ENCODE measurements at regions not wholly inside any gene's neighbourhood (a gene's known extent, or its start where the extent isn't known, plus 50 kb on each side); places are given as distances from the start of the nearest gene placed in this dataset.

DNA sequence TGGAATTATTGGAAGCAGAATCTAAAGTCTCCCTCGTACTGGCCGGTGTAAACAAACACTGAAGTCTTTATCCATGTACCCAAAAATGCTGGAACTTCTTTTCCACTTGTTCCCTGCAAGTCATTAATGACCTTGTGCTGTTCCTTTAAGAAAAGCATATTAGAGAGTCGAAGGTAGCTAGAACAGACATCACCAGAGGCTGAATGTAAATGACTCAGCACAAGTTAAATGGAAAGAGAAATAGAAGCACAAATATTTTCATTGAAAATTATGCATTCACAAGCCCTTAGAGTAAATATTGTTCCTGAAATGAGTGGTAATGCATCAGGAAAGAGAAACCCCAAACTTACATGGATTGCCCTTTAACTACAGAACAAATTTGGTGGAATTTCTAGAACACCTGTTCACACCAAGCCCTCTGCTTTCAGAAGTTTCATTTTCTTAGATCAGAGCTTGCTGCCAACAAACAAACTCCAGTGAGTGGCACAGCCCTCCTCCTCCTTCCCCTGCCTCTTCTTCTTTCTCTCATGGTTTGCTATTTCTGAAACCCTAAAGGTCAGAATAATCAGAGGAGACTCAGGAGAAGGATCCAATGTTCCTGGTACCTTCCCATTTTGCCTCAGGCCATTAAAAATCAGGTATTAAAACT lies 264.3 kb downstream of the TXNL1 start:
- DNase-seq: no peak

DNA sequence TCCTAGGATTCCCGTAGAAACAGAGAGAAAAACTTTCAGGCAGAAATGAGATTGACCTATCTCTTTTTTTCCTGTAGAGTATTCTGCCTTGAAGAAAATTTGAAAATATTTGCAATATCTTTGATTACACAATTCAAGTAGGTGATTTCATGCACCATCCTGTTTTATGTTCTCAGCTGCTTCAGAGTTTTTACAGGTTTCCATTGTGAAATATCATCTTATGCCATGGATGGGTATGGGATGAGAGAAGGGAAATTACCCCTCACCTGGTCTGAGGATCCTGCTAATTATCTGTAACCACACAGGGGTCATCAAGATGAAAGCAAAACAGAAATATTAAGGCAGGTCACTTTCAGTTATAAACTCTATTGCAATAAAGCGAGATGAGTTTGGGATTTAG lies 264.8 kb downstream of the TXNL1 start:
- no peak for DNase-seq

GRCh38 chr18:56368066-56368465 lies 270.3 kb downstream of the TXNL1 start:
- DNase-seq: no peak

DNA sequence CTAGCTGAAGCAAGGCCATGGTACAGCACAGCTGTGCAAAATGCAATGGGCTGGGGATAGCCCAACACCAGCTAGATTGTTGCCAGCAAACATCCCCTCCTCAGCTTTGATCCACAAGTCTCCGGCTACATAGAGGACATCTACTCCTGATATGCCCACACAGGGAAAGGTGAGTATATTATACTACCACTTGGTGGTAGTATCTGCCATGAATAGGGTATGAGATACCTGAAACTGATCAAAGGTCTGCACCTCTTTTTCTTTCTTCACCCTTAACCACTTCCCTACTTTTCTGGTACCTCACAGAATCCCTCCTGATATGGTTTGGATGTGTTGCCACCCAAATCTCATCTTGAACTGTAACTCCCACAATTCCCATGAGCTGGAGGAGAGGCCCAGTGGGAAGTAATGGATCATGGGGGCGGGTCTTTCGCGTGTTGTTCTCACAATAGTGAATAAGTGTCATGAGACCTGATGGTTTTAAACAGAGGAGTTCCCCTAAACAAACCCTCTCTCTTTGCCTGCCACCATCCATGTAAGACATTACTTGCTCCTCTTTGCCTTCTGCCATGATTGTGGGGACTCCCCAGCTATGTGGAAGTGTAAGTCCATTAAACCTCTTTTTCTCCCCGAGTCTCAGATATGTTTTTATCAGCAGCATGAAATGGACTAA lies 279.6 kb downstream of the TXNL1 start:
- DNase-seq: no peak

DNA sequence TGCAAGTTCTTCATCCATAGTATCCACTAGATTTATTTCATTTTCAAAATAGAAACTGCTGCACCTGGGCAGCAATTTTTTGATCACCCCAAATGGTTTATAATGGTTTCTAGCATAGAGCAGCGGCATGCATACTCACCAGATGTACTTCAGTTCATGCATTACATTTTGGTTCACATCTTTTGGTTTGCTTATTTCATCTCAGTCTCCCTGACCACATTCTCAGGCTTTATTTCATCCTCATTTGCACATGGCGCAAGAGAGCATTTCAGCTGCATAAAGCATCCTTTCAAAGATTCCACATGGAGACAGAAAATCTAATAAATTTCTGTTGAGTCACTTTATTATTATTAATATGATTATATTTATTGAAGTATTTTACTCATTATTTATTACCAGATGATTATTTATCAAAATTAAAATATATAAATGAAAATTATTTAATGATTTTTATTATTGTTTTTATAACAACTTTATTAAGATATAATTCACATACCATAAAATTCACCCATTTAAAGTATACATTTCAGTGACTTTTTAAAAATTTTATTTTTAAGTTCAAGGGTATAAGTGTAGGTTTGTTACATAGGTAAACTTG lies 284.6 kb downstream of the TXNL1 start:
- DNase-seq: no peak

DNA sequence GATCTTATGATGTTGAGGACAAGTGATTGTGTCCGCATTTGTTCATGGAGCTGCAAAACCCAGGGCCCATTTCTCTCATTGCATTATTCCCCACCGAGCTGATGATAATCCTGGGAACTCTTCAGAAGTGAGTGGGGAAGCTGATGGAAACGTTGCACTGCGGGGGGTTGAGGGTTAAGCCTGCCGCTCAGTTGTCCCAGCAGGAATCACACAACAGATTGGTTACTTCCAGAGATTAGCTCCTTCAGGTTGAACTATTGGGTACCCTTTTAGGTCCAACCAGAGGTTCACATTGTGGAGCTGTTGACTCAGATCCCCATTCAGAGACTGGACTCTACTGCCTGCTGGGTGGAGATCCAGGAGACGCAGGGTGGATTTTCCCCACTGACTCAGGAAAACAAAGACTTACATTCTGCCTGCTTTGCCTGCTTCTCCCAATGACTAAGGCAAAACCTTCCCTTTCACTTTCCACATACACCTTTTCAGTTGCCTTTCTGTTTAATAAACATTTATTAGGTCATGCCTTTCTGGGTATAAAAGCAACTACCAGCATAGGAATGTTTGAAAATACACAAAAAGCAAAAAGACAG lies 286.4 kb downstream of the TXNL1 start:
- no peak for DNase-seq

DNA sequence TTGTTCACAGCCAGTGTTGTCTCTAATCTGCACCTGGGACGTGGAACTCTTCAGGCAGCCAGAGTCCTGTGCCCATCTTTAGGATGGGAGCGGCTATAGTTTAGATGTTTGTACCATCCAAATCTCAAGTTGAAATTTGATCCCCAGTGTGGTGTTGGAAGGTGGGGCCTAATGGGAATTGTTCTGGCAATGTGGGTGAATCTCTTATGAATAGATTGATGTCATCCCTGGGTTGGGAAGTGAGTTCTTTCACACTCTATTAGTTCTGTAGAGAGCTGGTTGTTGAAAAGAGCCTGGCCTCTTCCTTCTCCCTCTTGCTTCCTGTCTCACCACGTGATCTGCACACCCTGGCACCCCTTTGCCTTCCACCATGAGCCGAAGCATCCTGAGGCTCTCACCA lies 300.9 kb downstream of the TXNL1 start:
- DNase-seq: no peak

DNA sequence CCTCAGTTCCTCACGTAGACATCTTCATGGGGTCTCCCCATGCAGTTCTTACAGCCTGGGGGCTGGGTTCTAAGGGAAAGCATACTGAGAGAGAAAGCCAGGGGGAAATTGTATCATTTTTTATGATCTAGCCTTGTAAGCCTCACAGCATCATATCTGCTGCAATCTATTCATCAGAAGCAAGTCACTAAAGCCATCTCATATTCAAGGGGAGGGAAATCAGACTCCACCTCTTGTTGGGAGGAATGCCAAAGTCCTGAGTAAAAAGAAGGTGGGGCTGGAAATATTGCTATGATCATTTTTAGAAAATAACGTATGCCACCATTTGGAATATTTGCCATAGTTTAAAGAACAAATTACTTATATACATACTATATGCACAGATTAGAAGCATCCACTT lies 304.6 kb downstream of the TXNL1 start:
- DNase-seq: no peak

DNA sequence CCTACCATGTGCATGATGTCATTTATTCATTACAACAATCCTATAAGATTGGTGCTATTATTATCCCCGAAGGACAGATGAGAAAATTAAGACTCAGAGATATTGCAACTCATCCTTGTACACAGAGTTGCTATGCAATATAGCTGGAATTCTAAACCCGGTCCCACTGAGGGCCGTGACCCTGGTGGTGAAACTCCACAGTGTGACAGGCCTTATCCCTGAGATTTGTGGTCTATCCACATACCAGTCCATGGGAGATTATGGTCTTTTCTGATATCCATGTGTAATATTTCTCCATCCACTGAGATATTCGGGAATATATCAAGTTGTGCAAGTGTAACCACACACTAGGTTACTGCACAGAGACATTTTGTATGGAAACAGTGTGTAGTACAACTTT lies 305.2 kb downstream of the TXNL1 start:
- no peak for DNase-seq

DNA sequence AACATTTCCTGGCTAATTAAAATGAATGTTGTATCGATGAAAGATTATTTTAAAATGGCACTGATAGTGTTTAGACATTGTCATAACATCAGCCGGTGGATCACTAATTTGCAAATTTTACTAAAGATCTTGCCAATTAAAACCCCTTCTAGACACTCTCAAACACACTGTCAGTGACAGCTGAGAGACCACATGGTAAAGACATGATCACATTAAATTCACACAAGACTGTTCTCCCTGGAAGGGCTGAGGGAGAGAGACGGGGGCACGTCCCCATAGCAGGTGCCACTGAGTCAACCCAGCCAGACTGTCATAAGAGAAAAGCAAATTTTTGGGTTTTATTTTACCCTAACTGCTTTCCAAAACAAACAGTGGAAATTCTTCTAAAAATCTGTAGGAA lies 306.0 kb downstream of the TXNL1 start:
- no peak for DNase-seq

GRCh38 chr18:56330366-56331110 lies 307.9 kb downstream of the TXNL1 start:
- DNase-seq: no peak

DNA sequence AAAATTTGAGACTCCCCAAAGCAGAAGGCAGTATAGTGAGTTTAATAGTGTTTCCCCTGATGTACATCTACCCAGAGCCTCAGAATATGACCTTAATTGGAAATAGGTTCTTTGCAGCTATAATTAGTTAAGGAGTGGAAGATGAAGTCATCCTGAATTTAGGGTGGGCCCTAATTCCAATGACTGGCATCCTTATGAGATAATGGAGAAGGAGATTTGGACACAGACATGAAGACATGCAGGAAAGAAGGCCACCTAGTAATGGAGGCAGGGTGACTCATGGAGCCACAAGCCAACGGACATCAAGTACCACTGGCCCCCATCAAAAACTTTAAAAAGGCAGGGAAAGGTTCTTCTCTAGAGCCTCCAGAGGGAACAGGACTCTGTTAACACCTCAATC lies 308.9 kb downstream of the TXNL1 start:
- DNase-seq: no peak

DNA sequence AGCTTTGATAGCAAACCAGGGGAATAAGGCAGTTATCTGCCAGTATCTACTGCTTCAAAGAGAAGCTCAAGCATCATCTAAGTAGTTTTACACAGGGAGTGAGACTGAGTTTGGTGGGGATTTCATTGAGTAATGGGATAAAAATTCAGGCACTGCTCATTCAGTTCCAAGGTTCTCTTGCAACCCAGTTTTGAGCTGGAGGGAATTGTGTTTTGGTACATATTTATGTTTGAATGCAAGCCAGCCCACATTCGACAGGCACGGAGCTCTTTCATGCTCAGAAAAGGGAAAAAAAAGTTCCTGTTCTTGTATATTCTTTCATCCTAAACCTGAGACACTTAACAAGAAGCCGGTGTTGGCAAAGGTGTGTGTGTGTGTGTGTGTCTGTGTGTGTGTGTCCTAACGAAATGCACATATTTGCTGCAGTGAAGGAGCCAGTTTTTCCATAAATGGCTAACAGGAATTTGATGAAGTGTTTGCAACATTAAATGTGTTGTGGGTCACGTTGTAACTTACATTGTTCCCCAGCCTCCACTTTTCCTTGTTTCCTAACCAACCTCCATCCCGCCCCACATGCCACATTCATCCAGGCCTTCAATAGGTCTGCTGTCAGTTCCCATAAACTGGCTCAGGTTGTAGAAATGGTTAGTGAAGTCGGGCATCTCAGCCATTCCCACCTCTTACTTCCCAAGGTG lies 311.1 kb downstream of the TXNL1 start:
- DNase-seq: no peak

- DNase-seq: no peak
Observed at GRCh38 chr18:56326336-56327072, 311.9 kb downstream of the TXNL1 start.

GRCh38 chr18:56323673-56324072 lies 314.7 kb downstream of the TXNL1 start:
- DNase-seq: no peak

DNA sequence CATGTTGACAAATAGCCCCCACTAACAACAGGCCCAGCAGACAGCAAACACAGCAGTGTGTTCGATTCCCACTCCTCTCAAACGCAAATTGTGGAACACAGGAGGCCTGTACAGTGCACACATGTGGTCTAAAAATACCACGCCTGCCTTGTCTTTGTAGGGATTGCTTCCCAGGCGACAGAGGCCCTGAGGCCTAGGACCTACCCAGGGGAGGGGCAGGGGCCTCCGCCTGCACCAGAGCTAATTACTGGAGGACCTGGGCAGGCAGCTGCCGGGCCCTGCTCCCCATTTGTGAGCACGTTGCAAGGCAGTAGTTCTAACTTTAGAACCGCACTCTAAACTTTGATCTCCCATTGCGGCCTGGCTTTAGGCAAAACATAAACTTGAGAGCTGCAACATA lies 316.0 kb downstream of the TXNL1 start:
- DNase-seq: no peak

- DNase-seq: no peak
Observed at GRCh38 chr18:56321470-56321869, 316.9 kb downstream of the TXNL1 start.

DNA sequence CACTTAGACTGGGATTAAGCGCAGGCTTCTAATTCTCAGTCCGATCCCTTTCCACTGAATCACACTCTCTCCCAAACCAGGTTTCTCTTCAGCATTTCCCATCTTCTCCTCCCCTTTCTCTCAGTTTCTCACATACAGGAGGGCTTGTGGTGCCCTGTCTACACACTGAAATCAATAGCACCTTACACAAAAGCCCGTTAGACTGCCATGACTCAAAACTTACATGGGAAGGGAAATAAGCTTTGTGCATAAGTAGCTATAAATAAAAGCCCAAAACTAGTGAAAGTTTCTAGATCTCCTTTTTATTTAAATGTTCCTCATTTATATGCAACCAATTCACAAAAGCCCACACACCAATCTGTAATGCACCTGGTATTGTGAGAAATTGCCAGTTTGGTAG lies 318.4 kb downstream of the TXNL1 start:
- no peak for DNase-seq

GRCh38 chr18:56316727-56317126 lies 321.7 kb downstream of the TXNL1 start:
- no peak for DNase-seq

DNA sequence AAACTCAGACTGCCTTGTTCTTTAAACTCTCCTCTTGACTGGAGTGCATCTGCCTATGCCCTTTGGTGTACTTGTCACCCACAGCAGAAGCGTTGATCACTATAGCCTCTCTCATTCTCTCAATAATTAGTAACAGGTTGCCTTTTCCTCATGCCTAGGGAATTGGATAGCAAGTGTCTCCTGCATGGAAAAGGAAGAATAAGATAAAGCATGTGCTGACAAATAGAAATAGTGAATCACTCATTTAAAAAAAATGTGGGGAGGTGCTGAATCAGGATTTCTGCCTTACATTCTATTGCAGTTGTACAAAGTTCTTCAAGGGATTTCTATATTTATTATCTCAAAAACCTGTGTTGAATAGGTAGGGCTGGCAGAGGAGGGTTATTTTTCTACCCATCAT lies 323.0 kb downstream of the TXNL1 start:
- no peak for DNase-seq

DNA sequence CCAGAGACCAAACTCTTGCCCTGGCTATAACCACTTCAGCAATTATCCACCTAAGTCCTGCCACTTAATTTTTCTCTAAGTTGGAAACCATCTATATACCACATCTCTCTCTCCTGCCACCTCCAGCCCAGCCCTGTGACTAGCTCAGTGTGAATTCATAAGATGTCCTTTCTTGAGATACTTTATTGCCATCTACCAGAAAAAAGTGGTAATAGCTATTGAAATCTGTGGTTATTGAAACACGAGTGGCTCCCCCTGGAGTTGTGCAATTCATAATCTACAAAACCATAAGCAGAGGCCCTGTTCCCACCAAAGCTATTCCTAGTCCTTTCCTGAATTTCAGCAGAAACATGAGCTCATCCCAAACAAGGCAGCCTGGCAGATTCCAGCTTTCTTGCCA lies 324.0 kb downstream of the TXNL1 start:
- DNase-seq: no peak
